K562 (cell line): ENCODE measurements at regions not wholly inside any gene's neighbourhood (a gene's known extent, or its start where the extent isn't known, plus 50 kb on each side); places are given as distances from the start of the nearest gene placed in this dataset.

ENCODE experiments used
- ATAC-seq: fragments of 200-7000 bp; cut with Tn5 transposase; 3 replicates; pipeline ENCODE4 v1.9.1; 2020; ENCODE audit warnings: moderate library complexity
- BruUV-seq: library from RNA; stranded (reverse); fragments of 400-500 nt; replicated peaks from 2 replicates; lab custom pipeline; 2021; lab: Mats Ljungman, UMichigan
- CTCF ChIA-PET: fragments of 300-600 bp; formaldehyde crosslinking; extraction: SDS; loops from one replicate; lab custom pipeline; 2021; ENCODE audit warnings: low intra/inter-chr PET ratio; lab: Yijun Ruan, JAX
- POLR2A ChIA-PET: fragments of 300-600, 350-650 bp; sonication (Branson Sonifier 250); formaldehyde crosslinking; extraction: SDS; loops from one replicate; lab custom pipeline; 2021; ENCODE audit warnings: antibody characterized with exemption, inconsistent platforms; lab: Yijun Ruan, JAX
- DNase-seq, 4 experiments: peaks; one replicate each; pipeline versions ENCODE4 v3.0.0 to v3.0.0-alpha.2; 2011 to 2018; ENCODE audit warnings: low spot score in 3 of 4, mixed read lengths in 3 of 4; ENCODE audit errors: extremely low read depth in 1 of 4
- FAIRE-seq: peaks from 2 replicates; lab custom pipeline; 2011; peaks lifted over from hg19 to GRCh38; lab: Jason Lieb, UNC
- H2AFZ ChIP-seq: 2 replicates; pipeline ENCODE4 v1.6.0; 2011; ENCODE audit warnings: low read depth, low read length, control low read depth, inconsistent platforms
- H3K27ac ChIP-seq: fragments of 200-600 bp; 3 replicates; pipeline ENCODE4 v1.8.0; 2011; ENCODE audit warnings: low read depth, mild to moderate bottlenecking, control low read depth, inconsistent platforms, low read length, moderate library complexity, mixed read lengths; ENCODE audit errors: extremely low read depth
- H3K27me3 ChIP-seq, 2 experiments: fragments of 300-600 bp in 1 of 2; 2 replicates in 1 of 2; 3 replicates in 1 of 2; pipeline versions ENCODE4 v1.6.0 to v1.8.0; 2011; ENCODE audit warnings: inconsistent platforms in 2 of 2, low read length in 2 of 2, mild to moderate bottlenecking in 1 of 2, mixed read lengths in 1 of 2, moderate library complexity in 1 of 2; ENCODE audit not compliant: control insufficient read depth in 2 of 2, insufficient read depth in 2 of 2
- H3K36me3 ChIP-seq: fragments of 300-600 bp; 3 replicates; pipeline ENCODE4 v1.8.0; 2011; ENCODE audit warnings: mild to moderate bottlenecking, low read length, inconsistent platforms; ENCODE audit not compliant: control insufficient read depth, insufficient read depth
- H3K4me1 ChIP-seq, 2 experiments: fragments of 200-600 bp in 1 of 2; replicated peaks in 1 of 2; 2 replicates in 1 of 2; 3 replicates in 1 of 2; pipeline versions ENCODE4 v1.5.1 to v1.8.0; 2011; ENCODE audit warnings: inconsistent platforms in 2 of 2, low read length in 2 of 2, mild to moderate bottlenecking in 1 of 2, mixed read lengths in 1 of 2, moderate library complexity in 1 of 2; ENCODE audit not compliant: control insufficient read depth in 2 of 2, insufficient read depth in 2 of 2
- H3K4me2 ChIP-seq: 2 replicates; pipeline ENCODE4 v1.6.1; 2011; ENCODE audit warnings: low read length, control low read depth, inconsistent platforms, mixed read lengths; ENCODE audit not compliant: insufficient read depth
- H3K4me3 ChIP-seq: fragments of 200-600 bp; sonication (generic), shearing (Covaris generic); 2 replicates; pipeline ENCODE4 v1.5.1; 2016; ENCODE audit warnings: control low read depth, inconsistent platforms
- H3K79me2 ChIP-seq: fragments of 200-600 bp; 3 replicates; pipeline ENCODE4 v1.8.0; 2011; ENCODE audit warnings: low read length, inconsistent platforms; ENCODE audit not compliant: control insufficient read depth, insufficient read depth
- H3K9ac ChIP-seq, 2 experiments: 2 replicates each; pipeline versions ENCODE4 v1.6.0 to v1.6.1; 2011; ENCODE audit warnings: low read depth in 2 of 2, low read length in 2 of 2, control low read depth in 1 of 2, inconsistent platforms in 1 of 2, mild to moderate bottlenecking in 1 of 2, mixed read lengths in 1 of 2; ENCODE audit not compliant: insufficient read depth in 1 of 2
- H3K9me1 ChIP-seq: one replicate; pipeline ENCODE4 v1.6.0; 2011; ENCODE audit warnings: inconsistent platforms, mild to moderate bottlenecking, low read length, moderate library complexity; ENCODE audit not compliant: control insufficient read depth, insufficient read depth
- H3K9me3 ChIP-seq: replicated peaks from 2 replicates; pipeline ENCODE4 v1.5.1; 2011; ENCODE audit warnings: low read depth, low read length, inconsistent platforms; ENCODE audit not compliant: control insufficient read depth, insufficient read depth
- H4K20me1 ChIP-seq: replicated peaks from 2 replicates; pipeline ENCODE4 v1.6.1; 2011; ENCODE audit warnings: low read length, inconsistent platforms, mixed read lengths; ENCODE audit not compliant: control insufficient read depth, insufficient read depth
- EGR1 ChIP-seq: fragments of 450-650 bp; conservative IDR thresholded peaks from 2 replicates; pipeline ENCODE4 v1.6.1; 2017; ENCODE audit warnings: mild to moderate bottlenecking
- HNRNPH1 ChIP-seq: fragments of 200-400 bp; formaldehyde crosslinking; optimal IDR thresholded peaks from 2 replicates; pipeline ENCODE3; 2017; ENCODE audit warnings: low read depth, mild to moderate bottlenecking, low read length, moderate library complexity
- MCM7 ChIP-seq, 2 experiments: fragments of 450-650 bp; IDR thresholded peaks; 2 replicates each; pipeline ENCODE4 v1.6.1; 2016 to 2018
- PBX2 ChIP-seq, 2 experiments: IDR thresholded peaks in 1 of 2; conservative IDR thresholded peaks in 1 of 2; 2 replicates each; pipeline ENCODE4 v1.6.1; 2016; ENCODE audit warnings: low read depth in 2 of 2, mild to moderate bottlenecking in 1 of 2, missing compliant biosample characterization in 1 of 2, missing genetic modification characterization in 1 of 2, moderate library complexity in 1 of 2
- XRCC5 ChIP-seq: fragments of 200-400 bp; formaldehyde crosslinking; IDR thresholded peaks from 2 replicates; pipeline ENCODE4 v1.6.1; 2017; ENCODE audit warnings: low read depth, mild to moderate bottlenecking, low read length
- ZNF140 ChIP-seq: fragments of 250-450 bp; sonication (Bioruptor Pico); IDR thresholded peaks from 2 replicates; pipeline ENCODE4 v1.8.0; 2021; ENCODE audit warnings: moderate library complexity, mild to moderate bottlenecking, inconsistent platforms
- WGBS: fragments of 100-300 bp; shearing (Covaris generic); methylation state at CpG from one replicate; pipeline ENCODE4 v1.1.6; 2016; ENCODE audit warnings: low coverage, mixed read lengths; ENCODE audit not compliant: insufficient coverage; ENCODE audit errors: missing lambda C conversion rate; 5-methylcytosine and 5-hydroxymethylcytosine counted together
- in situ Hi-C: fragments of 300-500 bp; cut with MboI; formaldehyde crosslinking; loops from 4 replicates; pipeline ENCODE4 v1.15.0; 2018; ENCODE audit warnings: inconsistent platforms, mixed read lengths
- intact Hi-C: fragments of 100-400 bp; cut with micrococcal nuclease; formaldehyde crosslinking; loops from 2 replicates; pipeline ENCODE4 v1.14.2; 2022
- TF ChIP-seq, protein P1 (sequence below): fragments of 250-450 bp; sonication (Bioruptor Pico); IDR thresholded peaks from 2 replicates; pipeline ENCODE4 v1.9.0; 2021; ENCODE audit warnings: mild to moderate bottlenecking, inconsistent platforms

DNA sequence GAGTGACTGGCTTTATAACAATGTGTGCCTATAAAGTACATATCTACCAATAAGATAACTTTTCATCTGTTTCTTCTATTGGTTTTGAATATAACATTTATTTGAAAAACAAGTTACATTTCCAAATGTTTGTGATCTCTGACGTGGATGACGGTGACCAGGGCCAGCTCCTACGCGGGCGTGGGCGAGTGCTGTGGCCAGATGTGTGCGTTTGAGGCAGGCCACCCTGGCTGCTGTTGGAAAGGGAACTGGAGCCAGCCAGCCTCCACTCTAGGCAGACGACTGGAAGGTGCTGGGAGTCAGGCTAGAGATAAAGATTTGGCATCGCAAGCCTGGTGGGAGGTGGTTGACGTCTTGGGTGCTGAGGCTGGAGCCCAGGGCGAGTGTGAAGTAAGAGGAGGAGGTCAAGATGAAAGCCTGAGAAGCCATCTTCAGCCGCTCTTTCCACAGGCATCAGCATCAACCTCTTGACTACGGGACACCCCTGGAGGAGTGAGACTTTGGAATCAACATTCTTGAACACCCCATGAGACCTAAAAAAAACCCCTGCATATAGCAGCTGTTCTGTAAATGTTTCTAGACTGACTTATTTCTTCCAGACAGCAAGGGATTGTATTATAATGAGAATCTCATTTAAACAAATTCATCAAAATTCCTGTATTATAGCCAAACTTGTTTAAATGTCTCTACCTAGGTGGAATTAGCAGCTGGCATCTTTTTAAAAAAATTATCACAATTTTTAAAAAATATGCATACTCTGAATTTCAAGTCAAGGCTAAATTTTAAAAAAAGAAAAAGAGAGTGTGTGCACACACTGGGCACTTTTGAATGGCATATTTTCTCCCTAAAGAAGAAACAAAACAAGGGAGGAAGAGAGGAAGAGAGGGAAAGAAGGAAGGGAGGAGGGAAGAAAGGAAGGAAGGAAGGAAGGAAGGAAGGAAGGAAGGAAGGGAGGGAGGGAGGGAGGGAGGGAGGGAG is 112.5 kb upstream of the SLC44A3 start:
- DNase-seq: no peak
- no peaks in the 10 kb centered on the region for H3K36me3 ChIP-seq
- H3K79me2 ChIP-seq: no peaks in the 10 kb centered on the region
- H2AFZ ChIP-seq: no peak overlapping the region
- POLR2A ChIA-PET: no interaction called here
- no peaks in the 10 kb centered on the region for H4K20me1 ChIP-seq
- no peak overlapping the region for H3K9ac ChIP-seq
- WGBS: 1% methylated on average over 13 of the region's 13 CpGs
- TF ChIP-seq ZNF140 (CRISPR knock-in tag) (no peak), PBX2 (CRISPR knock-in tag; IDR thresholded peaks at IDR 0.05; ENCODE audit: low read depth) (no peak), PBX2 (tag; conservative IDR thresholded peaks at IDR 0.05; ENCODE audit: low read depth) (no peak), EGR1 (peak; percentile 55), XRCC5 (no peak), HNRNPH1 (no peak), MCM7 (IDR thresholded peaks at IDR 0.05) (no peak)
- TF ChIP-seq, protein P1, sequence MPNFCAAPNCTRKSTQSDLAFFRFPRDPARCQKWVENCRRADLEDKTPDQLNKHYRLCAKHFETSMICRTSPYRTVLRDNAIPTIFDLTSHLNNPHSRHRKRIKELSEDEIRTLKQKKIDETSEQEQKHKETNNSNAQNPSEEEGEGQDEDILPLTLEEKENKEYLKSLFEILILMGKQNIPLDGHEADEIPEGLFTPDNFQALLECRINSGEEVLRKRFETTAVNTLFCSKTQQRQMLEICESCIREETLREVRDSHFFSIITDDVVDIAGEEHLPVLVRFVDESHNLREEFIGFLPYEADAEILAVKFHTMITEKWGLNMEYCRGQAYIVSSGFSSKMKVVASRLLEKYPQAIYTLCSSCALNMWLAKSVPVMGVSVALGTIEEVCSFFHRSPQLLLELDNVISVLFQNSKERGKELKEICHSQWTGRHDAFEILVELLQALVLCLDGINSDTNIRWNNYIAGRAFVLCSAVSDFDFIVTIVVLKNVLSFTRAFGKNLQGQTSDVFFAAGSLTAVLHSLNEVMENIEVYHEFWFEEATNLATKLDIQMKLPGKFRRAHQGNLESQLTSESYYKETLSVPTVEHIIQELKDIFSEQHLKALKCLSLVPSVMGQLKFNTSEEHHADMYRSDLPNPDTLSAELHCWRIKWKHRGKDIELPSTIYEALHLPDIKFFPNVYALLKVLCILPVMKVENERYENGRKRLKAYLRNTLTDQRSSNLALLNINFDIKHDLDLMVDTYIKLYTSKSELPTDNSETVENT (CRISPR knock-in tag): no peak
- ATAC-seq: no peak
- in situ Hi-C loops: no loop called here
- CTCF ChIA-PET: no interaction called here
- BruUV-seq: no TSS peak
- peaks cover 4 to 27% of the 10 kb centered on the region in 2 experiments; a peak in 3 of 5 replicates for H3K27me3 ChIP-seq
- no peak overlapping the region for H3K27ac ChIP-seq
- H3K4me2 ChIP-seq: no peak overlapping the region
- intact Hi-C loops: no loop called here
- no peak for FAIRE-seq
- H3K9me1 ChIP-seq: no peaks in the 10 kb centered on the region
- no peaks in the 10 kb centered on the region for H3K9me3 ChIP-seq
- H3K4me1 ChIP-seq: no peaks in the 10 kb centered on the region
- H3K4me3 ChIP-seq: no peak overlapping the region
